KMS-11 (cell line): ENCODE measurements at regions not wholly inside any gene's neighbourhood (a gene's known extent, or its start where the extent isn't known, plus 50 kb on each side); places are given as distances from the start of the nearest gene placed in this dataset.

ENCODE experiments used
- H2AFZ ChIP-seq: fragments of 200-600 bp; sonication (generic); 2 replicates; pipeline ENCODE4 v1.6.1; 2016; ENCODE audit warnings: antibody characterized with exemption, mixed run types, low read depth
- H3K27ac ChIP-seq: fragments of 200-600 bp; sonication (generic); 2 replicates; pipeline ENCODE4 v1.6.1; 2016; ENCODE audit warnings: mild to moderate bottlenecking, mixed run types
- H3K27me3 ChIP-seq: fragments of 200-600 bp; sonication (generic); 2 replicates; pipeline ENCODE4 v1.6.1; 2017; ENCODE audit warnings: mild to moderate bottlenecking, low read depth, mixed run types, moderate library complexity; ENCODE audit not compliant: insufficient read depth
- H3K36me3 ChIP-seq: fragments of 200-600 bp; sonication (generic); 2 replicates; pipeline ENCODE4 v1.6.1; 2017; ENCODE audit warnings: mild to moderate bottlenecking, mixed run types; ENCODE audit not compliant: insufficient read depth
- H3K4me1 ChIP-seq: fragments of 200-600 bp; sonication (generic); 2 replicates; pipeline ENCODE4 v1.6.1; 2016; ENCODE audit warnings: mild to moderate bottlenecking, low read depth, mixed run types; ENCODE audit not compliant: poor library complexity, severe bottlenecking
- H3K4me2 ChIP-seq: fragments of 200-600 bp; sonication (generic); 2 replicates; pipeline ENCODE4 v1.7.0; 2016; ENCODE audit warnings: mild to moderate bottlenecking, mixed run types
- H3K4me3 ChIP-seq: fragments of 200-600 bp; sonication (generic); IDR thresholded peaks from 2 replicates; pipeline ENCODE4 v1.6.1; 2017; ENCODE audit warnings: low read depth, low read length, mixed read lengths; ENCODE audit not compliant: insufficient read depth
- H3K79me2 ChIP-seq: fragments of 200-600 bp; sonication (generic); 2 replicates; pipeline ENCODE4 v1.6.1; 2016; ENCODE audit warnings: low read depth, mixed run types; ENCODE audit not compliant: insufficient read depth
- H3K9ac ChIP-seq: fragments of 200-600 bp; sonication (generic); 2 replicates; pipeline ENCODE4 v1.6.1; 2016; ENCODE audit warnings: mild to moderate bottlenecking, mixed run types
- H4K20me1 ChIP-seq: fragments of 200-600 bp; sonication (generic); 2 replicates; pipeline ENCODE4 v1.6.1; 2016; ENCODE audit warnings: mild to moderate bottlenecking, mixed run types; ENCODE audit not compliant: insufficient read depth
- TF ChIP-seq, protein P1 (sequence below): fragments of 200-600 bp; sonication (generic); conservative IDR thresholded peaks from 2 replicates; pipeline ENCODE4 v1.6.1; 2017; ENCODE audit warnings: low read depth, mild to moderate bottlenecking, antibody characterized with exemption, low read length, moderate library complexity, mixed read lengths

DNA sequence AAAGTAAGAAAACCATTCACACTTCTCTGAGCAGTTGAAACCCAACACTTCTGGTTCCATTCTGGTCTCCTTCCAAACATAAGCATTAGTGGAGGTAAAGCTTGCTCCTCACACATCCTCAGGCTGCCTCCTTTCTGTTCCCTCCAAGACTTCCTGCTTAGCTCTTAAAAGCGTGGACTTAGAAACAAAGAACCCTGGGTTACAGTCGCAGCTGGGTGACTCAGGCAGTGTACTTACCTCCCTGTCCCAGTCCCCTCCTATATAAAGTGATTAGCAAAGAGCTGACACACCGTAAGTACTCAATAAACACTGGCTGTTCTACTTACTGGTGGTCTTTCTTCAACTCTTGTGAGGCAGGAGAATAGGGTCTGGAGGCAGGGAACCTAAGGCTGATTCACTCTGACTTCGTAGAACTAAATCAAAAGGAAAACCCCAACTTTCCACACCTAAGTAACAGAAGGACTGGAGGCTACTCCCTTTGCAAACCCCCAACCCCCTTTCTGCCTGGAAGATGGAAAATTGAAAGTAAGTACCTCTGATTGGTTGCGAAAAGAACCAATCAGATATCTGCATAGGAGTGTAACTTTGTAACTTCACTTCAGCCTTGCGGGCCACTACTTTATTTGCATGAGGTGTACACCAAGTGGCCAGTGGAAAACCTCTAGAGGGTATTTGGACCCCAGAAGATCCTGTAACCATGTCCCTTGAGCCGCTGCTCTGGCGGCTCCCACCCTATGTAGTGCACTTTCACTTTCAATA is 165.4 kb downstream of the SUCLA2 start:
- TF ChIP-seq, protein P1, sequence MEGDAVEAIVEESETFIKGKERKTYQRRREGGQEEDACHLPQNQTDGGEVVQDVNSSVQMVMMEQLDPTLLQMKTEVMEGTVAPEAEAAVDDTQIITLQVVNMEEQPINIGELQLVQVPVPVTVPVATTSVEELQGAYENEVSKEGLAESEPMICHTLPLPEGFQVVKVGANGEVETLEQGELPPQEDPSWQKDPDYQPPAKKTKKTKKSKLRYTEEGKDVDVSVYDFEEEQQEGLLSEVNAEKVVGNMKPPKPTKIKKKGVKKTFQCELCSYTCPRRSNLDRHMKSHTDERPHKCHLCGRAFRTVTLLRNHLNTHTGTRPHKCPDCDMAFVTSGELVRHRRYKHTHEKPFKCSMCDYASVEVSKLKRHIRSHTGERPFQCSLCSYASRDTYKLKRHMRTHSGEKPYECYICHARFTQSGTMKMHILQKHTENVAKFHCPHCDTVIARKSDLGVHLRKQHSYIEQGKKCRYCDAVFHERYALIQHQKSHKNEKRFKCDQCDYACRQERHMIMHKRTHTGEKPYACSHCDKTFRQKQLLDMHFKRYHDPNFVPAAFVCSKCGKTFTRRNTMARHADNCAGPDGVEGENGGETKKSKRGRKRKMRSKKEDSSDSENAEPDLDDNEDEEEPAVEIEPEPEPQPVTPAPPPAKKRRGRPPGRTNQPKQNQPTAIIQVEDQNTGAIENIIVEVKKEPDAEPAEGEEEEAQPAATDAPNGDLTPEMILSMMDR: no peak
- Histone ChIP-seq H3K4me3 (no peak overlapping the region), H3K4me2 (no peak overlapping the region), H3K27me3 (no peaks in the 10 kb centered on the region), H3K9ac (no peak overlapping the region), H4K20me1 (no peaks in the 10 kb centered on the region), H3K79me2 (no peaks in the 10 kb centered on the region), H2AFZ (no peak overlapping the region), H3K36me3 (no peaks in the 10 kb centered on the region), H3K27ac (no peak overlapping the region), H3K4me1 (no peaks in the 10 kb centered on the region)

DNA sequence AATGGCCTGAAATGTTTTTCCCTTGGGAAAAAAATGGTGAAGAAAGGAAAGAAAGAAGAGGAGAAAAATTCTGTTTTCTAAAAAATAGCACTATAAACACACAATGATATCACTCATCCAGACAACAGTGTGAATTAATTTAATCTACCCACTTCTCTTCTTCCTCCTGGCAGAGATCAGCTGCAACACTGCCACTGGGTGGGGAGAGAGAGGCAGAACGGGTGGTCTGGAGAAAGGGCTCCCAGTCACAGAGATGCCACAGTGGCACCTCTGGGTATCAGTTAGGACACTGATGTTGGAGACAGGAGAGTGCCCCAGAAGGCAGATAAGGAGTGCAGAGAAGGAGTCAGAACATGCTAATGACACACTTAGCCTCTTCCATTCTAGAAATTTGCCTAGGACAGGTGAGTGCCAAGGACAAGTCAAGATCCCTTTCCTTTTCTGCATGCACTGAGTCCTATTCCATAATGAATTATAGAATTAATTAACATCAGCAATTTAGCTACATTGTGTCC is 168.6 kb downstream of the SUCLA2 start:
- H3K9ac ChIP-seq: no peak overlapping the region
- H3K79me2 ChIP-seq: no peaks in the 10 kb centered on the region
- TF ChIP-seq, protein P1: no peak
- H2AFZ ChIP-seq: no peak overlapping the region
- no peaks in the 10 kb centered on the region for H3K27me3 ChIP-seq
- no peak overlapping the region for H3K4me3 ChIP-seq
- no peaks in the 10 kb centered on the region for H4K20me1 ChIP-seq
- H3K4me2 ChIP-seq: no peak overlapping the region
- H3K4me1 ChIP-seq: no peaks in the 10 kb centered on the region
- H3K27ac ChIP-seq: no peak overlapping the region
- H3K36me3 ChIP-seq: no peaks in the 10 kb centered on the region

DNA sequence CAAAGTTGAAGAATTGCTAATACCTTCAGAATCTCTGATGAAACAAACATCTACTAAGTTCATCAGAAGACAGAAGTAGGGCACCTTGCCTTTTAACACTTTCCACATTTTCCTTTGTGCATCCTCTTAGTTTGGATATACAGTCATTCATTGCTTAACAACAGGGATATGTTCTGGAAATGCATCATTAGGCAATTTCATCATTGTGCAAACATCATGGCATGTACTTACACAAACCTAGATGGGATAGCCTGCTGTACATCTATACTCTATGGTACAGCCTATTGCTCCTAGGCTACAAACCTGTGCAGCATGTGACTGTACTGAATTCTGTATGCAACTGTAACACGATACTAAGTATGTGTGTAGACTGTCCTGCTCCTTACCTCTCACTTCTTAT is 169.8 kb downstream of the SUCLA2 start:
- H3K27me3 ChIP-seq: no peaks in the 10 kb centered on the region
- no peaks in the 10 kb centered on the region for H3K36me3 ChIP-seq
- H4K20me1 ChIP-seq: no peaks in the 10 kb centered on the region
- H3K79me2 ChIP-seq: no peaks in the 10 kb centered on the region
- no peak overlapping the region for H2AFZ ChIP-seq
- TF ChIP-seq, protein P1: no peak
- H3K4me3 ChIP-seq: no peak overlapping the region
- no peak overlapping the region for H3K27ac ChIP-seq
- no peak overlapping the region for H3K4me2 ChIP-seq
- no peaks in the 10 kb centered on the region for H3K4me1 ChIP-seq
- no peak overlapping the region for H3K9ac ChIP-seq

DNA sequence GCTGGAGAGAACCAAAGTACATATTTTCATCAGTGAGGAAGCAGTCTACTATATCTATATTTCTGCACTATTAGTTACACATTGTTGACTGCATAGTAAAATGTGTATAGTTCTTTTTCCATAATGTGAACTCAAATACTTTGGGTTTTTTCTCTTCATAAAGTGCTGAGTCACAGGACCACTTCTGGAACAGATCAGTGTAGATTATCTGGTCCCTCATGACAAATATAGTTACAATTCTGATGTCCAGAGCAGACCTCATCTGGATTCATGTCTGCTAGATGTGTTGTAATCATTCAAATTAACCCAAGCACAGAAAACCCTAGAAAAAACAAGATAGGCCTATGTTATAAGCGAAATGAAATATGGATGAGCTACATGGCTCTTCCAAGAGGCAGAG is 171.4 kb downstream of the SUCLA2 start:
- Histone ChIP-seq H3K4me2 (no peak overlapping the region), H3K27me3 (no peaks in the 10 kb centered on the region), H3K36me3 (no peaks in the 10 kb centered on the region), H3K4me3 (no peak overlapping the region), H2AFZ (no peak overlapping the region), H3K79me2 (no peaks in the 10 kb centered on the region), H3K9ac (no peak overlapping the region), H3K4me1 (no peaks in the 10 kb centered on the region), H3K27ac (no peak overlapping the region), H4K20me1 (no peaks in the 10 kb centered on the region)
- TF ChIP-seq, protein P1: no peak
